ENCODE measurements at regions not wholly inside any gene's neighbourhood (a gene's known extent, or its start where the extent isn't known, plus 50 kb on each side); places are given as distances from the start of the nearest gene placed in this dataset.

DNA sequence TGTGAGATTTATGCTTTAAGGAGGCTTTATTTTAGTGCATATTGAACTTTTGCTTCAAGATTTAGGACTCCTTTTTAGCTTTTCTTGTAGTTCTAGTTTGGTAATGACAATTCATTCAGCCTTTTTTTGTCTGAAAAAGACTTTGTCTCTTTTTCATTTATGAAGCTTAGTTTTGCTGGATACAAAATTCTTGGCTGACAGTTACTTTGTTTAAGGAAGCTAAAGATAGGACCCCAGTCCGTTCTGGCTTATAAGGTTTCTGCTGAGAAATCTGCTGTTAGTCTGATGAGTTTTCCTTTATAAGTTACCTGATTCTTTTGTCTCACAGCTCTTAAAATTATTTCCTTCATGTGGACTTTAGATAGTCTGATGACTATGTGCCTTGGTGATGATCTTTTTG is 142.8 kb upstream of the B3GAT2 start:
- Histone ChIP-seq H3K36me3 (ENCODE audit: insufficient read depth, insufficient read length, low read length) (no peaks in the 10 kb centered on the region), H3K9me3 (ENCODE audit: insufficient read depth, low read length) (0 out of 2 replicates have a peak, but pooled peaks cover 6% of the 10 kb centered on the region), H3K4me3 (ENCODE audit: insufficient read length, low read depth) (no peak overlapping the region), H3K9ac (ENCODE audit: insufficient read length, low read depth) (no peak overlapping the region), H3K4me1 (ENCODE audit: insufficient read depth, insufficient read length) (no peaks in the 10 kb centered on the region), H3K27me3 (ENCODE audit: insufficient read depth, insufficient read length) (no peaks in the 10 kb centered on the region)
- TF ChIP-seq ZNF274 (IDR thresholded peaks at IDR 0.05; ENCODE audit: low read depth, low read length) (no peak), YY1 (IDR thresholded peaks at IDR 0.05; ENCODE audit: insufficient read depth, insufficient read length) (no peak), SUZ12 (IDR thresholded peaks at IDR 0.05; ENCODE audit: extremely low read depth, insufficient read depth, insufficient read length) (no peak)
- no peak for DNase-seq (ENCODE audit: low read depth, low spot score)

DNA sequence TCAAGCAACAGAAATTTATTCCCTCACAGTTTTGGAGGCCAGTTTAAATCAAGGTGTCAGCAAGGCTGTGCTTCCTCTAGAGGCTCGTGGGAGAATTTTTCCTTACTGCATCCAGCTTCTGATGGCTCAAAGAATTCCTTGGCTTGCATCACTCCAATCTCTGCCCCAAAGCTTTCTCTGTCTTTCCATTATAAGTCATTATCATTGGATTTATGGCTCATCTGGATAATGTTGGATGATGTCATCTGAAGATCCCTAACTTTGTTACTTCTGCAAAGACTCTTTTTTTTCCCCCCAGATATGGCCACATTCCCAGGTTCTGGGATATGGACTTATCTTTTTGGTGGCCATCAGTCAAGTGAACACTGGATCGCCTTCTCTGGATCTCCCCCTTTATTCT is 146.3 kb upstream of the B3GAT2 start:
- Histone ChIP-seq H3K9me3 (ENCODE audit: insufficient read depth, low read length) (0 out of 2 replicates have a peak, but pooled peaks cover 6% of the 10 kb centered on the region), H3K4me3 (ENCODE audit: insufficient read length, low read depth) (no peak overlapping the region), H3K27me3 (ENCODE audit: insufficient read depth, insufficient read length) (no peaks in the 10 kb centered on the region), H3K9ac (ENCODE audit: insufficient read length, low read depth) (no peak overlapping the region), H3K4me1 (ENCODE audit: insufficient read depth, insufficient read length) (no peaks in the 10 kb centered on the region), H3K36me3 (ENCODE audit: insufficient read depth, insufficient read length, low read length) (no peaks in the 10 kb centered on the region)
- DNase-seq (ENCODE audit: low read depth, low spot score): no peak
- TF ChIP-seq SUZ12 (IDR thresholded peaks at IDR 0.05; ENCODE audit: extremely low read depth, insufficient read depth, insufficient read length): no peak
- no peak for TF ChIP-seq YY1 (IDR thresholded peaks at IDR 0.05; ENCODE audit: insufficient read depth, insufficient read length)
- TF ChIP-seq ZNF274 (IDR thresholded peaks at IDR 0.05; ENCODE audit: low read depth, low read length): no peak

DNA sequence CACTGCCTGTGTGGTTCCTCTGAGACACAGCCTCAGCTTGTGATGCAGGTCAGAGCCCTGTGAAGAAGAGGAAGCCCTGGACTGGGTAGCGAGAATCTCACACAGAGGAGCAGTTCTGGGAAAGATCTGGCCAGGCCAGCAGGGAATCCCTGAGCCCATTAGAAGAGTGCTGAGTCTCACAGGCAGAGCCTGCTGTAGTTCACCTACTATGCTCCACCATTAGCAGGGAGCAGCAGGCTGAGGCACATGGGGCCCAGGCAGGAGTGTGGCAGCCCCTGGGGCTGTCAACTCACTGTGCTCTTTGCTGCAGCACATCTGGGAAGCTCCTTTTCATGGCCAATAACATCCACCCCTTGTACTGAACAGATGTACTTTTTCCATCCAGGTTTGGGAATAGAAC is 146.8 kb upstream of the B3GAT2 start:
- Histone ChIP-seq H3K9me3 (ENCODE audit: insufficient read depth, low read length) (0 out of 2 replicates have a peak, but pooled peaks cover 6% of the 10 kb centered on the region), H3K27me3 (ENCODE audit: insufficient read depth, insufficient read length) (no peaks in the 10 kb centered on the region), H3K9ac (ENCODE audit: insufficient read length, low read depth) (no peak overlapping the region), H3K4me1 (ENCODE audit: insufficient read depth, insufficient read length) (no peaks in the 10 kb centered on the region), H3K4me3 (ENCODE audit: insufficient read length, low read depth) (no peak overlapping the region), H3K36me3 (ENCODE audit: insufficient read depth, insufficient read length, low read length) (no peaks in the 10 kb centered on the region)
- TF ChIP-seq YY1 (IDR thresholded peaks at IDR 0.05; ENCODE audit: insufficient read depth, insufficient read length) (no peak), SUZ12 (IDR thresholded peaks at IDR 0.05; ENCODE audit: extremely low read depth, insufficient read depth, insufficient read length) (no peak), ZNF274 (IDR thresholded peaks at IDR 0.05; ENCODE audit: low read depth, low read length) (no peak)
- no peak for DNase-seq (ENCODE audit: low read depth, low spot score)

DNA sequence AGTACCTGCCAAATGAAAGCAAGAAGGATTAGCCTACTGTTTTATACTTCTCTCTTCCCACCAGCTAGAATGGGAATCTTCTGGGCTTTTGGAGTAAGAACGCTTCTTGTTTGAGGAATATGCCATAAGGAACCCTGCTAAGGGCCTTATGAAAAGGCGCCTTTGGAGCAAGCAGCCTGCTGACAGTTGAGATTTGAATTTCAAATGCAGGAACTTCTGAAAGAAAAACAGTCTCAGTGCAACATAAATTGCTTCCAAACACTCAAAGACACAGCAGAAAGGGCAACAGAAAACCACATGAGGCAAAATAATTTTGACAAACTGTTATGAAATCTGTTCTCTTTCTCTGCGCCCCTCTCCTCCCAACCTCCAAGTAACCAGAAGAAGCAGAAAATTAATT is 149.4 kb upstream of the B3GAT2 start:
- H3K4me1 ChIP-seq (ENCODE audit: insufficient read depth, insufficient read length): no peaks in the 10 kb centered on the region
- H3K4me3 ChIP-seq (ENCODE audit: insufficient read length, low read depth): no peak overlapping the region
- no peaks in the 10 kb centered on the region for H3K36me3 ChIP-seq (ENCODE audit: insufficient read depth, insufficient read length, low read length)
- no peak for DNase-seq (ENCODE audit: low read depth, low spot score)
- no peak overlapping the region for H3K9ac ChIP-seq (ENCODE audit: insufficient read length, low read depth)
- H3K27me3 ChIP-seq (ENCODE audit: insufficient read depth, insufficient read length): no peaks in the 10 kb centered on the region
- no peak for TF ChIP-seq SUZ12 (IDR thresholded peaks at IDR 0.05; ENCODE audit: extremely low read depth, insufficient read depth, insufficient read length)
- TF ChIP-seq ZNF274 (IDR thresholded peaks at IDR 0.05; ENCODE audit: low read depth, low read length): no peak
- TF ChIP-seq YY1 (IDR thresholded peaks at IDR 0.05; ENCODE audit: insufficient read depth, insufficient read length): no peak
- H3K9me3 ChIP-seq (ENCODE audit: insufficient read depth, low read length): no peaks in the 10 kb centered on the region

DNA sequence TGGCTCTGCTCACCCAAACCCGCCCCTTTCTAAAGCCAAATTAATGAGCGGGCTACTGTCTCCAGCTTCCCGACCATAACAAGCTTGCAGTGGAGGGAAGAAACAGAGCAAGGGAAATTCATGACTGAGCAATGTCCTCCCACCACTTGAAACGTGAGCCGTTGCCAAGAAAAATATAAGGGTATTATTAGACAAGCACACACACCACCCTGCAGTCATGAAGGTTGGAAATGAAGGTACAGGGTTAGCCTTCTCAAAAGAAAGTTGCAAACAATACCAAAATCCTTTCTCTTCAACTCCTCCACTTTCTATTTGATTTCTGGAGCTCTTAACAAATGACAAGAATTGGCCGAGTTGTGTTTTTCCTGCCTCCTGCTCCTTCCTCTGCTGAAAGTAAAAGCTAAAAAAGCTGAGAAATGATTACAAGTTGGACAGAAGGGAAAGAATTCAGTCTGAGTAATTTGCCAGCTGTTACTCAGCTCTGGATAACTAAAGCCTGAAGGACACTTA is 151.1 kb upstream of the B3GAT2 start:
- no peak for DNase-seq (ENCODE audit: low read depth, low spot score)
- Histone ChIP-seq H3K4me1 (ENCODE audit: insufficient read depth, insufficient read length) (no peaks in the 10 kb centered on the region), H3K27me3 (ENCODE audit: insufficient read depth, insufficient read length) (no peaks in the 10 kb centered on the region), H3K4me3 (ENCODE audit: insufficient read length, low read depth) (no peak overlapping the region), H3K36me3 (ENCODE audit: insufficient read depth, insufficient read length, low read length) (no peaks in the 10 kb centered on the region), H3K9me3 (ENCODE audit: insufficient read depth, low read length) (no peaks in the 10 kb centered on the region), H3K9ac (ENCODE audit: insufficient read length, low read depth) (no peak overlapping the region)
- TF ChIP-seq YY1 (IDR thresholded peaks at IDR 0.05; ENCODE audit: insufficient read depth, insufficient read length): no peak
- no peak for TF ChIP-seq ZNF274 (IDR thresholded peaks at IDR 0.05; ENCODE audit: low read depth, low read length)
- no peak for TF ChIP-seq SUZ12 (IDR thresholded peaks at IDR 0.05; ENCODE audit: extremely low read depth, insufficient read depth, insufficient read length)

DNA sequence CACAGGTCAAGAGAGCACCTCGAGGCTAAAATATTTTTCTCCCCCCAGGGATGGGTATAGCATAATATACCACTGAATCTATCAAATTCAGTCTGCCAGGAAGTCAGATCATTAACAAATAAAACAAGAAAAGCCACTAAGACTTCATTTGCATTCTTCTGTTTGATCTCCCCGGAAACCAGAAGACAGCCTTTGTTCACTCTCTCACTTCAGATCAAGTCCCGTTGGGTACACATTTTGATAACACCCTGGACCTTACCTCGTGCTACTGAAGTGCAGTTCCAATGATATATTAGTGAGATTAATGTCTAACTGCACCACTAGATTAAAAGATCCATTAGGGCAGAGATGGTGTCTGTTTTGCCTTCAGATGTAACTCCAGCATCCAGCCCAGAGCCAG is 157.7 kb upstream of the B3GAT2 start:
- Histone ChIP-seq H3K4me1 (ENCODE audit: insufficient read depth, insufficient read length) (no peaks in the 10 kb centered on the region), H3K4me3 (ENCODE audit: insufficient read length, low read depth) (no peak overlapping the region), H3K9me3 (ENCODE audit: insufficient read depth, low read length) (0 out of 2 replicates have a peak, but pooled peaks cover 5% of the 10 kb centered on the region), H3K27me3 (ENCODE audit: insufficient read depth, insufficient read length) (no peaks in the 10 kb centered on the region), H3K36me3 (ENCODE audit: insufficient read depth, insufficient read length, low read length) (no peaks in the 10 kb centered on the region), H3K9ac (ENCODE audit: insufficient read length, low read depth) (no peak overlapping the region)
- DNase-seq (ENCODE audit: low read depth, low spot score): no peak
- TF ChIP-seq YY1 (IDR thresholded peaks at IDR 0.05; ENCODE audit: insufficient read depth, insufficient read length) (no peak), SUZ12 (IDR thresholded peaks at IDR 0.05; ENCODE audit: extremely low read depth, insufficient read depth, insufficient read length) (no peak), ZNF274 (IDR thresholded peaks at IDR 0.05; ENCODE audit: low read depth, low read length) (no peak)

DNA sequence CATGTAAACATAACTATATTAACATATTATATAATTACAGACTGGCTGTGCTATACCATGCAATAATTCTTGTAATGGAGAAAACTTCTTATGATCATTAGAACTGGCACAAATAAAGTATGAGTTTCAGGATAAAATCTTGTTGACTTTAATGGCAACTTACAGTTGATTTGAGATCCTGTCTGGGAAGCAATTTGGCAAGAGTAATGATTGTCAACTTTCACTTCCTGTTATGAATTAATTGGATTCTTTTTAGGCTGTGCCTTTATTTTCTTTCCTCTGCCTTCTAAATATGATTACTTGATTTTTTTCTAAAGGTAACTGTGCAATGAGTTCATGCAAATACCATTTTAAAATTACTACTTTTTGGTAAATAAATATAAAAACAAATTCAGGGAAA is 158.1 kb upstream of the B3GAT2 start:
- no peak overlapping the region for H3K4me3 ChIP-seq (ENCODE audit: insufficient read length, low read depth)
- no peak overlapping the region for H3K9ac ChIP-seq (ENCODE audit: insufficient read length, low read depth)
- H3K36me3 ChIP-seq (ENCODE audit: insufficient read depth, insufficient read length, low read length): no peaks in the 10 kb centered on the region
- TF ChIP-seq SUZ12 (IDR thresholded peaks at IDR 0.05; ENCODE audit: extremely low read depth, insufficient read depth, insufficient read length) (no peak), ZNF274 (IDR thresholded peaks at IDR 0.05; ENCODE audit: low read depth, low read length) (no peak), YY1 (IDR thresholded peaks at IDR 0.05; ENCODE audit: insufficient read depth, insufficient read length) (no peak)
- H3K9me3 ChIP-seq (ENCODE audit: insufficient read depth, low read length): 0 out of 2 replicates have a peak, but pooled peaks cover 7% of the 10 kb centered on the region
- DNase-seq (ENCODE audit: low read depth, low spot score): no peak
- no peaks in the 10 kb centered on the region for H3K27me3 ChIP-seq (ENCODE audit: insufficient read depth, insufficient read length)
- H3K4me1 ChIP-seq (ENCODE audit: insufficient read depth, insufficient read length): no peaks in the 10 kb centered on the region

Measured in NT2/D1 (cell line).